T47D (cell line): ENCODE measurements at regions not wholly inside any gene's neighbourhood (a gene's known extent, or its start where the extent isn't known, plus 50 kb on each side); places are given as distances from the start of the nearest gene placed in this dataset.
A peak's percentile ranks its signal among the peaks of the same experiment; 100 is the strongest.

Experiments used
- DNase-seq, 2 experiments: peaks; one replicate each; pipeline versions ENCODE4 v3.0.0 to v3.0.0-alpha.2; 2011 to 2012; ENCODE audit warnings: low read depth in 1 of 2, low spot score in 1 of 2
- JUND ChIP-seq: IDR thresholded peaks from 2 replicates; pipeline ENCODE4 v1.6.1; 2012; ENCODE audit warnings: low read depth
- in situ Hi-C: cut with HindIII; loops from 2 replicates; pipeline ENCODE4 v1.10.0; 2016; ENCODE audit warnings: low sequenced_read_pairs, low pct_unique_long_range_greater_than_20kb

- in situ Hi-C loops: no loop called here
- DNase-seq: no peak
- TF ChIP-seq JUND: no peak
Observed at GRCh38 chrX:40188573-40189417, 91.0 kb upstream of the BCOR start.

GRCh38 chrX:40184968-40185367 is 87.2 kb upstream of the BCOR start:
- in situ Hi-C loops: no loop called here
- no peak for TF ChIP-seq JUND
- DNase-seq: no peak

- DNase-seq: no peak
- TF ChIP-seq JUND: no peak
- in situ Hi-C loops: no loop called here
Observed at GRCh38 chrX:40182615-40183014, 84.9 kb upstream of the BCOR start.

DNA sequence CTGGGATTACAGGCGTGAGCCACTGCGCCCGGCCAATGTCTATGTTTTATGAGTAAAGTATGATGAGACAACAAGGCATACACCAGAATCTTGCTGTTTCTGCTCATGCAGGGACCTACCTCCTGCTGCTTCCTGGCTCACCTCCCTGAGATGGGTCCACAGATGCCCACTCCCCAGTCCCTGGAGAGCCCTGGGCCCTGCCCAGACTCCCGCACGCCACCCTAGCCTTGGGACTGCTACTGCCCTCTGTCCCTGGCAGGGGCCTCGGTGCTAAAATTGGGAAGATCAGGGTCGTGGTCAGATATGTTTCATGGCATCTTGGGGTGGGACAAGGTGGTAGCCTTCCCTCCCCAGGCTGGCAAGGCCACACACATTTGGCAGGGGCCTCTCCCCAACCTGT is 84.3 kb upstream of the BCOR start:
- no peak for DNase-seq
- no peak for TF ChIP-seq JUND
- in situ Hi-C loops: no loop called here

GRCh38 chrX:40179283-40179682 is 81.5 kb upstream of the BCOR start:
- no peak for DNase-seq
- in situ Hi-C loops: no loop called here
- no peak for TF ChIP-seq JUND

- no peak for TF ChIP-seq JUND
- DNase-seq: no peak
- in situ Hi-C loops: no loop called here
Observed at GRCh38 chrX:40177942-40178715, 80.4 kb upstream of the BCOR start.

GRCh38 chrX:40177489-40177888 is 79.7 kb upstream of the BCOR start:
- peak in 1 of 2 experiments; percentile 57 for DNase-seq
- TF ChIP-seq JUND: no peak
- in situ Hi-C loops: no loop called here

- TF ChIP-seq JUND: no peak
- no peak for DNase-seq
- in situ Hi-C loops: no loop called here
Observed at GRCh38 chrX:40177117-40177430, 79.3 kb upstream of the BCOR start.

- TF ChIP-seq JUND: no peak
- in situ Hi-C loops: no loop called here
- peak in 1 of 2 experiments; percentile 52 for DNase-seq
Observed at GRCh38 chrX:40176351-40177116, 78.8 kb upstream of the BCOR start.

- no peak for TF ChIP-seq JUND
- peak in 1 of 2 experiments; percentile 83 for DNase-seq
- in situ Hi-C loops: no loop called here
Observed at GRCh38 chrX:40175511-40176350, 78.0 kb upstream of the BCOR start.

DNA sequence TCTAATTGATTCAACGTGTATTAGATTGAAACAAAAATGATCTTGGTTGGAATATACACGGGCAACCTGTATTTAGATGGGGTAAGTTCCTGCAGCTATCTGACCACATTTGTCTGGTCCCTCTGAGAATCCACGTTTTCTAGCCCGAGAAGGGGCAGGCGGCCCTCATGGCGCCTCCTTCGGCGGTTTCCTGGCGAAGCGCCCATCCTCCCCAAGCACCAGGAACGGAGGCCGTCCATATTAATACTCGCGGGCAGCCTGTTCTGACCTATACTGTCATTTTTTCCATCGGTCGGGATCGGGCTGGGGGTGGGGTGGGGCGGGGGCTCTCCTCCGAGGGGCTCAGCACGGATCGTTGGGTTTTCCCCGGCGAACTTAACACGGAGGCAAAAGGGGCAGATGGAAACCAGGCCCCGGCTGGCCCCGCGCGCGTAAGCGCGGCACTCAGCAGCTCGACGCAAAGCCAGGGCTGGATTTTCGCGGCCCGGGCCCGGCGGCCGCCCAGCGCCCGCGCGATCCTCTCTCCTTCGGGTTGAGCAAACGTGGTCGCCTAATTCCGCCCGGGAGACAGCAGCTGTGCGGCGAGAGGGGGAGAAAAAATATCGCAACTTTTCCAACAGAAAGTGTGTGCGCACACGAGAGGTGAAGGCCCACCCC is 77.2 kb upstream of the BCOR start:
- peak in 1 of 2 experiments; percentile 65 for DNase-seq
- in situ Hi-C loops: no loop called here
- no peak for TF ChIP-seq JUND
